K562 (cell line): ENCODE measurements at regions not wholly inside any gene's neighbourhood (a gene's known extent, or its start where the extent isn't known, plus 50 kb on each side); places are given as distances from the start of the nearest gene placed in this dataset.

Source experiments
- ATAC-seq: fragments of 200-7000 bp; cut with Tn5 transposase; 3 replicates; pipeline ENCODE4 v1.9.1; 2020; ENCODE audit warnings: moderate library complexity
- BruUV-seq: library from RNA; stranded (reverse); fragments of 400-500 nt; replicated peaks from 2 replicates; lab custom pipeline; 2021; lab: Mats Ljungman, UMichigan
- CTCF ChIA-PET: fragments of 300-600 bp; formaldehyde crosslinking; extraction: SDS; loops from one replicate; lab custom pipeline; 2021; ENCODE audit warnings: low intra/inter-chr PET ratio; lab: Yijun Ruan, JAX
- POLR2A ChIA-PET: fragments of 300-600, 350-650 bp; sonication (Branson Sonifier 250); formaldehyde crosslinking; extraction: SDS; loops from one replicate; lab custom pipeline; 2021; ENCODE audit warnings: antibody characterized with exemption, inconsistent platforms; lab: Yijun Ruan, JAX
- DNase-seq, 4 experiments: peaks; one replicate each; pipeline versions ENCODE4 v3.0.0 to v3.0.0-alpha.2; 2011 to 2018; ENCODE audit warnings: low spot score in 3 of 4, mixed read lengths in 3 of 4; ENCODE audit errors: extremely low read depth in 1 of 4
- FAIRE-seq: peaks from 2 replicates; lab custom pipeline; 2011; peaks lifted over from hg19 to GRCh38; lab: Jason Lieb, UNC
- H2AFZ ChIP-seq: 2 replicates; pipeline ENCODE4 v1.6.0; 2011; ENCODE audit warnings: low read depth, low read length, control low read depth, inconsistent platforms
- H3K27ac ChIP-seq: fragments of 200-600 bp; 3 replicates; pipeline ENCODE4 v1.8.0; 2011; ENCODE audit warnings: low read depth, mild to moderate bottlenecking, control low read depth, inconsistent platforms, low read length, moderate library complexity, mixed read lengths; ENCODE audit errors: extremely low read depth
- H3K27me3 ChIP-seq, 2 experiments: fragments of 300-600 bp in 1 of 2; 2 replicates in 1 of 2; 3 replicates in 1 of 2; pipeline versions ENCODE4 v1.6.0 to v1.8.0; 2011; ENCODE audit warnings: inconsistent platforms in 2 of 2, low read length in 2 of 2, mild to moderate bottlenecking in 1 of 2, mixed read lengths in 1 of 2, moderate library complexity in 1 of 2; ENCODE audit not compliant: control insufficient read depth in 2 of 2, insufficient read depth in 2 of 2
- H3K36me3 ChIP-seq: fragments of 300-600 bp; 3 replicates; pipeline ENCODE4 v1.8.0; 2011; ENCODE audit warnings: mild to moderate bottlenecking, low read length, inconsistent platforms; ENCODE audit not compliant: control insufficient read depth, insufficient read depth
- H3K4me1 ChIP-seq, 2 experiments: fragments of 200-600 bp in 1 of 2; replicated peaks in 1 of 2; 2 replicates in 1 of 2; 3 replicates in 1 of 2; pipeline versions ENCODE4 v1.5.1 to v1.8.0; 2011; ENCODE audit warnings: inconsistent platforms in 2 of 2, low read length in 2 of 2, mild to moderate bottlenecking in 1 of 2, mixed read lengths in 1 of 2, moderate library complexity in 1 of 2; ENCODE audit not compliant: control insufficient read depth in 2 of 2, insufficient read depth in 2 of 2
- H3K4me2 ChIP-seq: 2 replicates; pipeline ENCODE4 v1.6.1; 2011; ENCODE audit warnings: low read length, control low read depth, inconsistent platforms, mixed read lengths; ENCODE audit not compliant: insufficient read depth
- H3K4me3 ChIP-seq: fragments of 200-600 bp; sonication (generic), shearing (Covaris generic); 2 replicates; pipeline ENCODE4 v1.5.1; 2016; ENCODE audit warnings: control low read depth, inconsistent platforms
- H3K79me2 ChIP-seq: fragments of 200-600 bp; 3 replicates; pipeline ENCODE4 v1.8.0; 2011; ENCODE audit warnings: low read length, inconsistent platforms; ENCODE audit not compliant: control insufficient read depth, insufficient read depth
- H3K9ac ChIP-seq, 2 experiments: 2 replicates each; pipeline versions ENCODE4 v1.6.0 to v1.6.1; 2011; ENCODE audit warnings: low read depth in 2 of 2, low read length in 2 of 2, control low read depth in 1 of 2, inconsistent platforms in 1 of 2, mild to moderate bottlenecking in 1 of 2, mixed read lengths in 1 of 2; ENCODE audit not compliant: insufficient read depth in 1 of 2
- H3K9me1 ChIP-seq: one replicate; pipeline ENCODE4 v1.6.0; 2011; ENCODE audit warnings: inconsistent platforms, mild to moderate bottlenecking, low read length, moderate library complexity; ENCODE audit not compliant: control insufficient read depth, insufficient read depth
- H3K9me3 ChIP-seq: replicated peaks from 2 replicates; pipeline ENCODE4 v1.5.1; 2011; ENCODE audit warnings: low read depth, low read length, inconsistent platforms; ENCODE audit not compliant: control insufficient read depth, insufficient read depth
- H4K20me1 ChIP-seq: replicated peaks from 2 replicates; pipeline ENCODE4 v1.6.1; 2011; ENCODE audit warnings: low read length, inconsistent platforms, mixed read lengths; ENCODE audit not compliant: control insufficient read depth, insufficient read depth
- CEBPB ChIP-seq: fragments of 450-650 bp; IDR thresholded peaks from 2 replicates; pipeline ENCODE4 v1.6.1; 2016; ENCODE audit warnings: missing genetic modification characterization, missing compliant biosample characterization
- ELK1 ChIP-seq: sonication (generic); formaldehyde crosslinking; IDR thresholded peaks from 2 replicates; pipeline ENCODE4 v1.8.1; 2022; ENCODE audit warnings: missing genetic modification reagents
- ETS2 ChIP-seq: IDR thresholded peaks from 2 replicates; pipeline ENCODE4 v1.6.1; 2016; ENCODE audit warnings: borderline replicate concordance, missing genetic modification characterization, mild to moderate bottlenecking, moderate library complexity, missing compliant biosample characterization; ENCODE audit not compliant: poor library complexity, severe bottlenecking
- FOXP1 ChIP-seq: sonication (generic); formaldehyde crosslinking; IDR thresholded peaks from 2 replicates; pipeline ENCODE4 v1.8.0; 2022; ENCODE audit warnings: mild to moderate bottlenecking, missing genetic modification reagents
- HES1 ChIP-seq: fragments of 450-650 bp; IDR thresholded peaks from 2 replicates; pipeline ENCODE4 v1.6.1; 2016; ENCODE audit warnings: low read depth, mild to moderate bottlenecking, moderate library complexity
- MCM3 ChIP-seq: fragments of 450-650 bp; IDR thresholded peaks from 2 replicates; pipeline ENCODE4 v1.6.1; 2016
- SNAPC5 ChIP-seq: fragments of 250-450 bp; sonication (Bioruptor Pico); IDR thresholded peaks from 2 replicates; pipeline ENCODE4 v1.8.0; 2021; ENCODE audit warnings: moderate library complexity, mild to moderate bottlenecking, inconsistent platforms
- SNRNP70 ChIP-seq: fragments of 200-400 bp; formaldehyde crosslinking; optimal IDR thresholded peaks from 2 replicates; pipeline ENCODE3; 2017; ENCODE audit warnings: low read depth, low read length
- XRCC5 ChIP-seq: fragments of 200-400 bp; formaldehyde crosslinking; IDR thresholded peaks from 2 replicates; pipeline ENCODE4 v1.6.1; 2017; ENCODE audit warnings: low read depth, mild to moderate bottlenecking, low read length
- ZBTB1 ChIP-seq: sonication (generic); formaldehyde crosslinking; IDR thresholded peaks from 2 replicates; pipeline ENCODE4 v1.8.1; 2023; ENCODE audit warnings: missing genetic modification reagents, low read depth, mild to moderate bottlenecking, borderline replicate concordance
- ZBTB26 ChIP-seq: fragments of 450-650 bp; formaldehyde crosslinking; IDR thresholded peaks from 2 replicates; pipeline ENCODE4 v1.4.0; 2022; ENCODE audit warnings: missing genetic modification characterization
- ZKSCAN8 ChIP-seq: fragments of 200-800 bp; sonication (Bioruptor generic); IDR thresholded peaks from 2 replicates; pipeline ENCODE4 v1.6.1; 2016; ENCODE audit warnings: missing genetic modification characterization, missing compliant biosample characterization
- ZNF174 ChIP-seq: fragments of 250-450 bp; sonication (Bioruptor Pico); IDR thresholded peaks from 2 replicates; pipeline ENCODE4 v1.4.0; 2020; ENCODE audit warnings: mild to moderate bottlenecking
- ZNF224 ChIP-seq: sonication (generic); formaldehyde crosslinking; IDR thresholded peaks from 2 replicates; pipeline ENCODE4 v1.8.0; 2022; ENCODE audit warnings: mild to moderate bottlenecking, missing genetic modification reagents
- ZNF668 ChIP-seq: fragments of 250-450 bp; sonication (Bioruptor Pico); IDR thresholded peaks from 2 replicates; pipeline ENCODE4 v1.8.0; 2022; ENCODE audit warnings: mild to moderate bottlenecking, inconsistent platforms
- ZNF707 ChIP-seq: fragments of 250-450 bp; sonication (Bioruptor Pico); conservative IDR thresholded peaks from 2 replicates; pipeline ENCODE4 v1.8.0; 2022; ENCODE audit warnings: inconsistent platforms, mild to moderate bottlenecking, moderate library complexity
- WGBS: fragments of 100-300 bp; shearing (Covaris generic); methylation state at CpG from one replicate; pipeline ENCODE4 v1.1.6; 2016; ENCODE audit warnings: low coverage, mixed read lengths; ENCODE audit not compliant: insufficient coverage; ENCODE audit errors: missing lambda C conversion rate; 5-methylcytosine and 5-hydroxymethylcytosine counted together
- in situ Hi-C: fragments of 300-500 bp; cut with MboI; formaldehyde crosslinking; loops from 4 replicates; pipeline ENCODE4 v1.15.0; 2018; ENCODE audit warnings: inconsistent platforms, mixed read lengths
- intact Hi-C: fragments of 100-400 bp; cut with micrococcal nuclease; formaldehyde crosslinking; loops from 2 replicates; pipeline ENCODE4 v1.14.2; 2022

GRCh38 chr17:71881041-71881440 lies 239.8 kb upstream of the SOX9 start:
- Histone ChIP-seq H3K79me2 (no peaks in the 10 kb centered on the region), H3K27ac (no peak overlapping the region), H3K9me3 (no peaks in the 10 kb centered on the region), H3K4me2 (no peak overlapping the region), H3K9me1 (no peaks in the 10 kb centered on the region), H3K4me3 (no peak overlapping the region), H3K9ac (no peak overlapping the region), H4K20me1 (no peaks in the 10 kb centered on the region), H3K36me3 (no peaks in the 10 kb centered on the region), H3K27me3 (no peaks in the 10 kb centered on the region), H2AFZ (no peak overlapping the region), H3K4me1 (no peaks in the 10 kb centered on the region)
- FAIRE-seq, result no peak
- ATAC-seq, result no peak
- WGBS, result 2% methylated on average over 3 of the region's 3 CpGs
- CTCF ChIA-PET, result no interaction called here
- intact Hi-C loops (no loop called here), in situ Hi-C loops (no loop called here)
- BruUV-seq, result no TSS peak
- TF ChIP-seq ELK1, result no peak
- no peak for TF ChIP-seq XRCC5
- TF ChIP-seq FOXP1 (CRISPR knock-in tag), result no peak
- no peak for TF ChIP-seq ETS2 (tag)
- no peak for TF ChIP-seq ZNF224
- no peak for TF ChIP-seq ZBTB1 (CRISPR knock-in tag)
- no peak for TF ChIP-seq CEBPB (tag)
- TF ChIP-seq ZBTB26 (CRISPR knock-in tag), result no peak
- TF ChIP-seq MCM3, result no peak
- no peak for TF ChIP-seq SNRNP70
- TF ChIP-seq ZNF174 (CRISPR knock-in tag), result no peak
- no peak for TF ChIP-seq ZNF707 (CRISPR knock-in tag)
- no peak for TF ChIP-seq ZKSCAN8 (CRISPR knock-in tag)
- no peak for TF ChIP-seq HES1
- TF ChIP-seq ZNF668 (CRISPR knock-in tag), result no peak
- TF ChIP-seq SNAPC5 (CRISPR knock-in tag), result no peak
- DNase-seq, result no peak
- POLR2A ChIA-PET, result interaction anchor here (0.7 kb wide), 1 partner anchor 676 kb away, joined by 3 read pairs; no protein-coding TSS in a partner anchor
